Astrocyte (in vitro differentiated cells and primary cell): ENCODE measurements at regions not wholly inside any gene's neighbourhood (a gene's known extent, or its start where the extent isn't known, plus 50 kb on each side); places are given as distances from the start of the nearest gene placed in this dataset.

ENCODE experiments used
- DNase-seq: peaks from one replicate; pipeline ENCODE4 v3.0.0-alpha.2; 2010; ENCODE audit warnings: low read depth
- FAIRE-seq: peaks from 2 replicates; lab custom pipeline; 2011; peaks lifted over from hg19 to GRCh38; lab: Jason Lieb, UNC
- H2AFZ ChIP-seq: 2 replicates; pipeline ENCODE4 v1.6.0; 2012; ENCODE audit warnings: low read depth, low read length, inconsistent platforms
- H3K27ac ChIP-seq: 2 replicates; pipeline ENCODE4 v1.5.1; 2011; ENCODE audit warnings: low read depth, low read length, inconsistent platforms
- H3K27me3 ChIP-seq: 2 replicates; pipeline ENCODE4 v1.6.0; 2011; ENCODE audit warnings: low read length, inconsistent platforms; ENCODE audit not compliant: insufficient read depth
- H3K36me3 ChIP-seq: 2 replicates; pipeline ENCODE4 v1.5.1; 2011; ENCODE audit warnings: low read length, inconsistent platforms; ENCODE audit not compliant: insufficient read depth
- H3K4me1 ChIP-seq: 2 replicates; pipeline ENCODE4 v1.5.1; 2011; ENCODE audit warnings: low read length, inconsistent platforms; ENCODE audit not compliant: insufficient read depth
- H3K4me2 ChIP-seq: 2 replicates; pipeline ENCODE4 v1.6.0; 2012; ENCODE audit warnings: low read length, inconsistent platforms
- H3K4me3 ChIP-seq: 2 replicates; pipeline ENCODE4 v1.5.1; 2011; ENCODE audit warnings: low read depth, mild to moderate bottlenecking, low read length, inconsistent platforms; ENCODE audit not compliant: insufficient read depth
- H3K79me2 ChIP-seq: 2 replicates; pipeline ENCODE4 v1.6.0; 2012; ENCODE audit warnings: mild to moderate bottlenecking, low read length, inconsistent platforms; ENCODE audit not compliant: insufficient read depth
- H3K9ac ChIP-seq: 2 replicates; pipeline ENCODE4 v1.6.0; 2012; ENCODE audit warnings: mild to moderate bottlenecking, low read length, inconsistent platforms
- H3K9me3 ChIP-seq: 2 replicates; pipeline ENCODE4 v1.5.1; 2012; ENCODE audit warnings: low read depth, mild to moderate bottlenecking, low read length, inconsistent platforms; ENCODE audit not compliant: insufficient read depth
- H4K20me1 ChIP-seq: 2 replicates; pipeline ENCODE4 v1.6.0; 2012; ENCODE audit warnings: low read length, inconsistent platforms; ENCODE audit not compliant: insufficient read depth
- H3K27ac Mint-ChIP-seq: one replicate; pipeline ENCODE4 v1.8.0; 2021; ENCODE audit warnings: mild to moderate bottlenecking, mixed read lengths; ENCODE audit not compliant: unreplicated experiment
- H3K27me3 Mint-ChIP-seq: one replicate; pipeline ENCODE4 v1.8.0; 2021; ENCODE audit warnings: low read depth, mixed read lengths; ENCODE audit not compliant: unreplicated experiment
- H3K36me3 Mint-ChIP-seq: one replicate; pipeline ENCODE4 v1.8.0; 2021; ENCODE audit warnings: low read depth, mixed read lengths; ENCODE audit not compliant: unreplicated experiment
- H3K4me1 Mint-ChIP-seq: one replicate; pipeline ENCODE4 v1.8.0; 2021; ENCODE audit warnings: low read depth, mixed read lengths; ENCODE audit not compliant: unreplicated experiment
- H3K4me3 Mint-ChIP-seq: one replicate; pipeline ENCODE4 v1.8.0; 2021; ENCODE audit warnings: mild to moderate bottlenecking, moderate library complexity, mixed read lengths; ENCODE audit not compliant: unreplicated experiment
- H3K9me3 Mint-ChIP-seq: one replicate; pipeline ENCODE4 v1.8.0; 2021; ENCODE audit warnings: mild to moderate bottlenecking, mixed read lengths; ENCODE audit not compliant: unreplicated experiment
- CTCF ChIP-seq: IDR thresholded peaks from 2 replicates; pipeline ENCODE4 v1.5.1; 2011; ENCODE audit warnings: low read depth, mild to moderate bottlenecking, inconsistent platforms, low read length, moderate library complexity; ENCODE audit not compliant: insufficient read depth
- EZH2 ChIP-seq: IDR thresholded peaks from 2 replicates; pipeline ENCODE4 v1.6.1; 2012; ENCODE audit warnings: mild to moderate bottlenecking, low read length, inconsistent platforms; ENCODE audit not compliant: insufficient read depth

GRCh38 chr12:105998561-105998960, 140.2 kb downstream of the NUAK1 start:
- H3K9me3 Mint-ChIP-seq: peaks cover 2% of the 10 kb centered on the region
- H3K36me3 Mint-ChIP-seq: peaks cover 2% of the 10 kb centered on the region

GRCh38 chr12:106000382-106001104, 138.2 kb downstream of the NUAK1 start:
- Histone ChIP-seq H3K4me1 (no peaks in the 10 kb centered on the region), H3K4me3 (no peak overlapping the region), H2AFZ (no peak overlapping the region), H3K27me3 (no peaks in the 10 kb centered on the region), H3K4me2 (no peak overlapping the region), H3K79me2 (no peaks in the 10 kb centered on the region), H4K20me1 (no peaks in the 10 kb centered on the region), H3K9me3 (no peaks in the 10 kb centered on the region), H3K27ac (no peak overlapping the region), H3K36me3 (no peaks in the 10 kb centered on the region), H3K9ac (no peak overlapping the region)
- Mint-ChIP-seq H3K27me3 (no peaks in the 10 kb centered on the region), H3K4me1 (peaks cover 20% of the 10 kb centered on the region), H3K36me3 (peaks cover 2% of the 10 kb centered on the region), H3K9me3 (peaks cover 9% of the 10 kb centered on the region), H3K27ac (peak overlapping the region; percentile 1), H3K4me3 (peak overlapping the region; percentile 2)
- no peak for TF ChIP-seq EZH2
- no peak for TF ChIP-seq CTCF
- no peak for DNase-seq
- FAIRE-seq: no peak

More at GRCh38 chr12:105998561-105998960, 140.2 kb downstream of the NUAK1 start:
- TF ChIP-seq CTCF (no peak), EZH2 (no peak)
- Histone ChIP-seq H3K4me3 (no peak overlapping the region), H3K27ac (no peak overlapping the region), H3K9ac (no peak overlapping the region), H3K27me3 (no peaks in the 10 kb centered on the region), H3K79me2 (no peaks in the 10 kb centered on the region), H3K36me3 (no peaks in the 10 kb centered on the region), H3K4me1 (peaks cover 2% of the 10 kb centered on the region), H4K20me1 (no peaks in the 10 kb centered on the region), H3K9me3 (no peaks in the 10 kb centered on the region), H3K4me2 (no peak overlapping the region), H2AFZ (no peak overlapping the region)
- DNase-seq (no peak), FAIRE-seq (no peak)
- no peak overlapping the region for H3K27ac Mint-ChIP-seq
- no peak overlapping the region for H3K4me3 Mint-ChIP-seq
- H3K4me1 Mint-ChIP-seq: peaks cover 21% of the 10 kb centered on the region
- H3K27me3 Mint-ChIP-seq: no peaks in the 10 kb centered on the region
